WTC11 (cell line): ENCODE measurements at regions not wholly inside any gene's neighbourhood (a gene's known extent, or its start where the extent isn't known, plus 50 kb on each side); places are given as distances from the start of the nearest gene placed in this dataset.

Experiments used
- CTCF ChIP-seq: fragments of 200-600 bp; IDR thresholded peaks from 2 replicates; pipeline ENCODE4 v1.8.0; 2022; ENCODE audit warnings: antibody characterized with exemption
- E2F1 ChIP-seq: sonication (generic); formaldehyde crosslinking; IDR thresholded peaks from 2 replicates; pipeline ENCODE4 v1.8.0; 2022; ENCODE audit warnings: mild to moderate bottlenecking, missing genetic modification reagents
- MLX ChIP-seq: sonication (generic); formaldehyde crosslinking; IDR thresholded peaks from 2 replicates; pipeline ENCODE4 v1.8.1; 2023; ENCODE audit warnings: mild to moderate bottlenecking, missing genetic modification reagents, moderate library complexity
- TP53 ChIP-seq: sonication (generic); formaldehyde crosslinking; IDR thresholded peaks from 2 replicates; pipeline ENCODE4 v1.8.1; 2023; ENCODE audit warnings: mild to moderate bottlenecking, missing genetic modification reagents
- USF2 ChIP-seq: sonication (generic); formaldehyde crosslinking; IDR thresholded peaks from 2 replicates; pipeline ENCODE4 v1.8.1; 2023; ENCODE audit warnings: mild to moderate bottlenecking, missing genetic modification reagents, moderate library complexity
- ZNF138 ChIP-seq: sonication (generic); formaldehyde crosslinking; conservative IDR thresholded peaks from 2 replicates; pipeline ENCODE4 v1.8.1; 2022; ENCODE audit warnings: mild to moderate bottlenecking, moderate library complexity, missing genetic modification reagents
- ZNF281 ChIP-seq: sonication (generic); formaldehyde crosslinking; IDR thresholded peaks from 2 replicates; pipeline ENCODE4 v1.8.0; 2023; ENCODE audit warnings: mild to moderate bottlenecking, missing genetic modification reagents
- ZNF423 ChIP-seq: fragments of 250-450 bp; sonication (Bioruptor Pico); IDR thresholded peaks from 2 replicates; pipeline ENCODE4 v2.1.2; 2022; ENCODE audit warnings: mild to moderate bottlenecking, moderate library complexity

GRCh38 chr12:39037115-39037514 lies 131.7 kb upstream of the CPNE8 start:
- TF ChIP-seq USF2 (CRISPR knock-in tag) (no peak), ZNF281 (no peak), TP53 (CRISPR knock-in tag) (no peak), E2F1 (CRISPR knock-in tag) (no peak), ZNF423 (no peak), CTCF (no peak), MLX (CRISPR knock-in tag) (no peak), ZNF138 (CRISPR knock-in tag) (no peak)
